ENCODE measurements at regions not wholly inside any gene's neighbourhood (a gene's known extent, or its start where the extent isn't known, plus 50 kb on each side); places are given as distances from the start of the nearest gene placed in this dataset.

DNA sequence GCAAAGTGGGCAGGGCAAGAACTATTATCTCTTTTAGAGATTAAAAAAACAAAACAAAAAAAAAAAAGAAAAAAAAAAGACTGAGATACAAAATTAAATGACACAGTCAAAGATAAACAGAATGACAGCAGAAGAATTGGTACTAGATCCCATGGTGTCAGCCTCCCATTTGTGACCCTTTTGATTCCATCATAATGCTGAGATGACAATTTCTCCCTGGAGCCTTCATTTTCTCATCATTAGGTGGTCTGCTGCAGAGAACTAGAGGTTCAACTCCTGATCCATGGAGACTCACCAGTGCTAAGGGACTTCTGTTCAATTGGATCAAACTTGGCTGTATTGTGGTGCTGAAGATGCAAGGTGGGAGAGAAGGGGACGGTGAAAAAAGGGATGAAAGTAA lies 123.5 kb upstream of the SPDL1 start:
- no peak for DNase-seq
- in situ Hi-C loops (cut with MboI; ENCODE audit: low pct_unique_long_range_greater_than_20kb, low sequenced_read_pairs) = no loop called here

DNA sequence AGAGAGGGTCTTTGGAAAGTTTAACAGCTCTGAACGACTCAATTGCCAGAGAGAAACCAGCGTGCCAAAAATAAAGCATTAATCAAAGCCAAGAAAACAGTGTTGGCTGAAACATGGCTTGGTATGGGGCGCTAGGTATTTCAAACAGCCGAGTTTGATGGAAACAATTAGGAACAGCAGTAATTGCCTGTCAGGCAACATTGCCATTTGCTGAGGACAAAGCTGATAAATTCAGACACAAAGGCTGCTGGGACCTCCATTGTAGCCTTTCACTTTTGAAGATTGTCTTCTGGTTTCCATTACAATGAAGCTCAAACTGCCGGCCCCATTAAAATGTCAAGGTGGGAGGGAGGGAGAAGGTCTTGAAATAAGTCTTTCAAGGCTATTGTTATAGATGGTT lies 125.4 kb upstream of the SPDL1 start:
- no peak for DNase-seq
- in situ Hi-C loops (cut with MboI; ENCODE audit: low pct_unique_long_range_greater_than_20kb, low sequenced_read_pairs) = no loop called here

DNA sequence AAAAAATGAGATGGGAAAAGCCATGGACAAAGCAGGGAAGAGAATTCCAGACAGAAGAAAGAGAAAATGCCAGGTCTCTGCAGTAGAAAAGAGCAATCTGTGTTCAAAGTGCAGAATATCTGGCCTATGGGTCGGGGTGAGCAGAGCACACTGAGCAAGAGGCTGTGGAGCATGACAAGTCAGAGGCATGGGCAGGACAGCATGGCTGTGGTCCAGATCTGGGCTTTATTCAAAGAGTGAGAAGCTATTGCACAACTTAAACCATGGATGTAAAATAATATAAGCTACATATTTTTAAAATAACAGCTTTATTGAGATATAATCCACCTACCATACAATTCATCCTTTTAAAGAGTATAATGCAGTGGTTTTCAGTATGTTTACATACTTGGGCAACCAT lies 133.1 kb upstream of the SPDL1 start:
- in situ Hi-C loops (cut with MboI; ENCODE audit: low pct_unique_long_range_greater_than_20kb, low sequenced_read_pairs) = no loop called here
- DNase-seq = no peak

- DNase-seq = no peak
- in situ Hi-C loops (cut with MboI; ENCODE audit: low pct_unique_long_range_greater_than_20kb, low sequenced_read_pairs) = no loop called here
Observed at GRCh38 chr5:169448826-169449225, 134.7 kb upstream of the SPDL1 start.

GRCh38 chr5:169445191-169445590 lies 138.4 kb upstream of the SPDL1 start:
- in situ Hi-C loops (cut with MboI; ENCODE audit: low pct_unique_long_range_greater_than_20kb, low sequenced_read_pairs) = no loop called here

GRCh38 chr5:169442913-169443784 lies 140.4 kb upstream of the SPDL1 start:
- in situ Hi-C loops (cut with MboI; ENCODE audit: low pct_unique_long_range_greater_than_20kb, low sequenced_read_pairs) = no loop called here

More at GRCh38 chr5:169445191-169445590, 138.4 kb upstream of the SPDL1 start:
- no peak for DNase-seq

GRCh38 chr5:169442403-169442874 lies 141.1 kb upstream of the SPDL1 start:
- no peak for DNase-seq
- in situ Hi-C loops (cut with MboI; ENCODE audit: low pct_unique_long_range_greater_than_20kb, low sequenced_read_pairs) = no loop called here

More at GRCh38 chr5:169442913-169443784, 140.4 kb upstream of the SPDL1 start:
- no peak for DNase-seq

DNA sequence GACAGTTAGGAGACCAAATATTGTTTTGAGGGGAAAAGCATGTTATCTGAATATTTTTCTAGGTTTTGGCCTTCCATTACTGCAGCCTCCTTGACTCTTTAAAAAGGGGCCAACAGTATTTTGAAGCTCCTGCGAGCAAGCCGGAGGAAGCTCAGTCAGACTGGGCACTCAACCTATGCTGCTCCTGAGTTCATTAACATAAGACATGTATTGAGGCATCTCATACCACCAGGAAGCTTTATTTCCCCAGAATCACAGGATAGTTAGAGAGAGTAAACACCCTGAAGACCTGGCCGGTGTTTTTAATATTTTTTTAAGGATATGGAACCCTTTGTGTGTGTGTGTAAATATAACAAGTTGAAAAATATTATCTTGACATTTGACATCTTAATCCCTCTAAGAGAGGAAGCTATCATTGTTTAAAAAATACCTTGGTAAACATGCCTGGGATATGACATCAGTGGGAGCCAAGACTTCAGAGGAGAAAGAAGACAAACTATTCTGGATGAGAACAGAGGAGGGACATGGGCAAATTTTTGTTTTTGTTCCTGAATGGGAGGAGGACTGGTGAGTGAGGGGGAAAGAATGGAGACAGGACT lies 139.3 kb upstream of the SLIT3 start:
- no peak for DNase-seq
- in situ Hi-C loops (cut with MboI; ENCODE audit: low pct_unique_long_range_greater_than_20kb, low sequenced_read_pairs) = no loop called here

DNA sequence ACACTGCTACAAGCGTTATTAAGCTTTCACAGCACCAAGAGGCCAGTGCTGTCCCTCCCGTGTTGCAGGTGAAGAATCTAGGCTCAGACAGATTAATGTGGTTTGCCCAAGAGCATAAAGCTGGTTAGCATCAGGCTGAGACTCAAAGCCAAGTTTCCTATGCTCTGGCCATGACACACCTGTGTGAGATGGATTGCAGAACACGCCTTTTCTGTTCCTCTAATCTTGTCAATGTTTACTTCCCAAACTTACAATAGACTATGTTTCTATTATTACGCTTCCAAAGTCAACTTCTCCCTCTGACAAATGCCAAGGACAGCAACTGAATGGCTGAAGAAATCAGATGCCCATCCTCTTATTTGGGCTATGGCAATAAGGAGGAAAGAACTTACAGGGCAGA lies 138.4 kb upstream of the SLIT3 start:
- DNase-seq = no peak
- in situ Hi-C loops (cut with MboI; ENCODE audit: low pct_unique_long_range_greater_than_20kb, low sequenced_read_pairs) = no loop called here

- in situ Hi-C loops (cut with MboI; ENCODE audit: low pct_unique_long_range_greater_than_20kb, low sequenced_read_pairs) = no loop called here
- no peak for DNase-seq
Observed at GRCh38 chr5:169435506-169436229, 134.7 kb upstream of the SLIT3 start.

GRCh38 chr5:169433221-169433651 lies 132.3 kb upstream of the SLIT3 start:
- DNase-seq = no peak
- in situ Hi-C loops (cut with MboI; ENCODE audit: low pct_unique_long_range_greater_than_20kb, low sequenced_read_pairs) = no loop called here

DNA sequence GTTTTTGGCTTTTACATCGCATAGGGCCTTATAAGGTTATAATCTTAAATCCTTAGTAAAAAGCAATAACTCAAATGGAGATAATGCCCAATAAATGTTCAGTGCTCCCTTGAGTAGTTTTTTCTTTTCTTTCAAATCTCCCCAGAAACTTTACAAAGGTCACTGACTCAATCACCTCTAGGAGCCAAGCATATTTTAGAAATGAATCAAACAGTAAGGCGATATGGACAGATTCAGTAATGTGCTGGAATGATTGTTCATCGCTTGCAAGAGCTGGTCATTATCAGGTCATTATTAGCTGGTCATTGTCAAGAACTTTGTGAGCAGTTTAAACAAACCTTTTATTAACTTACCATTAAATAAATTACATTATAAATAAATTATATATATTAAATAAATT lies 130.4 kb upstream of the SLIT3 start:
- DNase-seq = no peak

DNA sequence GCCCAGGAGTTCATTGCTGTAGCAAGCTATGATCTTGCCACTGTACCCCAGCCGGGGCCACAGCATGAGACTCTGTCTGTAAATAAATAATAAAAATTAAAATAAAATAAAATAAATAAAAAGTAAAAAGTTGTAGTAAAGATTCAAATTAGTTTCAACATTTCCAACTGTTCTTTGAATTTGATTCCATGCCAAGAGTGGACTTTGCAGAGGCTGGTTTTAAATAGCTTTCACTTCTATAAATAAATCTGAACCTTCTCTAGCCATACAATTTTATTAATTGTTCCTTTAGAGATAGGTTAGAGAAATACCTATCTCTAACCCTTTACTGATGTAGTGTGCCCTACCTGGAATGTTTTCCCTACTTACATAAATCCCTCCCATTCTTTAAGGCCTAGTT lies 129.7 kb upstream of the SLIT3 start:
- in situ Hi-C loops (cut with MboI; ENCODE audit: low pct_unique_long_range_greater_than_20kb, low sequenced_read_pairs) = no loop called here
- no peak for DNase-seq

More for the DNA sequence above, 130.4 kb upstream of the SLIT3 start:
- in situ Hi-C loops (cut with MboI; ENCODE audit: low pct_unique_long_range_greater_than_20kb, low sequenced_read_pairs) = no loop called here

- in situ Hi-C loops (cut with MboI; ENCODE audit: low pct_unique_long_range_greater_than_20kb, low sequenced_read_pairs) = no loop called here
- no peak for DNase-seq
Observed at GRCh38 chr5:169429044-169429443, 128.1 kb upstream of the SLIT3 start.

- in situ Hi-C loops (cut with MboI; ENCODE audit: low pct_unique_long_range_greater_than_20kb, low sequenced_read_pairs) = no loop called here
- DNase-seq = no peak
Observed at GRCh38 chr5:169426784-169427183, 125.8 kb upstream of the SLIT3 start.

DNA sequence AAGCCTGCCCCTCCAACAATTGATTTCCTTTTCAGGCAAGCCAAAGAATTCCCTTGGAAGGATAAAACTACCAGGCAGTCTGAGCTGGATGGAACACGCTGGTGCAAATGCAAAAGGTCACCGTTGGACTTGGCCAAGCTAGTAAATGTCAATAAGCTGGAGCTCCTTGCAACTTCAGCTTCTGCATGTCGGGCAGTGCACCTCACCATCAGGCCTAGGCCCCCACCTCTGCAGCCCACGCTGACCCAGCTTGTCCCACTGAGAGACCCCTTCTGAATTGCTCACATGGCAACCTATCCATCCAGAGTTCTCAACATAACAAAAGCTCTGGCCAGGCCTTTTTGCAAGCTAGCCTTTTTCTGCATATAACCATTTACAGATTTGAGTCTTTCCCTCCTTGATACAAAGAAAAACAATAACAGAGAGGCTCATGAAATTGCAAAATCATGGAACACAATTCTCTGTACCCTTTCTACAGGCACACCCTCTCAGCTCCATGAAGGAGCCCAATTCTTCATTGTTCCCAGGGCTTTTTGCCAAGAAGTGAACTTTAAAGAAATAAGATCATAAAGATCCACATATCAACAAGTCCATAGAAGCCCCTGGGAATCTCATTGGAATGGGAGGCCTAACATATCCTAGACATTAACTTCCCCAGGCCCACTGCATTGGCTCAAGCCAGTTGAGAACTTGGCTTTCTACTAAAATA lies 123.9 kb upstream of the SLIT3 start:
- in situ Hi-C loops (cut with MboI; ENCODE audit: low pct_unique_long_range_greater_than_20kb, low sequenced_read_pairs) = no loop called here
- no peak for DNase-seq

DNA sequence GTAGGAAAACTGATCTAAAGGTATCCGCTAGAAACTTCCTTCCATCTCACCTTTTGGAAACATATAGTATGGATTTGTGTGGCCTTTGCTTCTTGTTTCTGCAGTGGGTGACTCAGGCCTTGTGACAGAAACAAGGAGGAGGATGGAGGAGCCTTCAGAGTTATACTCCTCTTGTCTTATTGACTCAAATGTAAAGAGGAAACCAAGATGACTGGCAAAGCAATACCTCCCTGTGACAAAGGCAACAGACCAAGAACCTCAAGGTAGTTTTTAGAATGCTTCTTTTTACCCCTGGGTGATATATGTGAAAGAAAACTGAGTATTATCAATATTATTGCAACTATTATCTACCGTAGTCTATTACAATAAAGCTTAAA lies 123.3 kb upstream of the SLIT3 start:
- in situ Hi-C loops (cut with MboI; ENCODE audit: low pct_unique_long_range_greater_than_20kb, low sequenced_read_pairs) = no loop called here
- DNase-seq = no peak

- DNase-seq = no peak
- in situ Hi-C loops (cut with MboI; ENCODE audit: low pct_unique_long_range_greater_than_20kb, low sequenced_read_pairs) = no loop called here
Observed at GRCh38 chr5:169423580-169424278, 122.8 kb upstream of the SLIT3 start.

DNA sequence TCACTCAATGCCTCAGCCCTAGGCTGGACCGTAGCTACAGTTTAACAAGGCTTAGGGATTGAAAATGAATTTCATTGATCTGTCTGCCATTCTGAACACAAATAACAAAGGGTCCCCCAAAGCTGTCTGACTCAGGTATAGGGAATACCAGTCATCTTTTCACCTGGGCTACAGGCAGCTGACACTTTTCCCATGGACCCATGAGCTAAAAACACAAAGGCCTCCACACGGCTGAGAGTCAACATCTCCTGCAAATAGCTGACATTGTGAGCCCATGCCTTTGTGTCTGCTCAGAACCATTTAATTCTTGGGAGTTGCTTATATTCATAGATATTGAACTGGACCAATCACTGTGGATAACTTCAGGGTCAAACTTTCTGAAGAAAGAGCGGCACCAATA lies 121.1 kb upstream of the SLIT3 start:
- DNase-seq = no peak
- in situ Hi-C loops (cut with MboI; ENCODE audit: low pct_unique_long_range_greater_than_20kb, low sequenced_read_pairs) = no loop called here
